ENCODE measurements at regions not wholly inside any gene's neighbourhood (a gene's known extent, or its start where the extent isn't known, plus 50 kb on each side); places are given as distances from the start of the nearest gene placed in this dataset.
"Not testable (repeated sequence)": the region's sequence is repeated elsewhere in the genome, so short reads cannot be mapped to it uniquely, and the experiment has no call there.

- no peak for DNase-seq (ENCODE audit: low read depth)
Measured at GRCh38 chr10:34907743-34908430, 92.8 kb upstream of the PARD3 start.

GRCh38 chr10:34906067-34906965 is 91.2 kb upstream of the PARD3 start:
- no peak for DNase-seq (ENCODE audit: low read depth)

- no peak for DNase-seq (ENCODE audit: low read depth)
Measured at GRCh38 chr10:34905200-34905927, 90.3 kb upstream of the PARD3 start.

- DNase-seq (ENCODE audit: low read depth), result no peak
Measured at GRCh38 chr10:34904191-34904590, 89.1 kb upstream of the PARD3 start.

GRCh38 chr10:34899161-34899560 is 84.1 kb upstream of the PARD3 start:
- DNase-seq (ENCODE audit: low read depth), result no peak

DNA sequence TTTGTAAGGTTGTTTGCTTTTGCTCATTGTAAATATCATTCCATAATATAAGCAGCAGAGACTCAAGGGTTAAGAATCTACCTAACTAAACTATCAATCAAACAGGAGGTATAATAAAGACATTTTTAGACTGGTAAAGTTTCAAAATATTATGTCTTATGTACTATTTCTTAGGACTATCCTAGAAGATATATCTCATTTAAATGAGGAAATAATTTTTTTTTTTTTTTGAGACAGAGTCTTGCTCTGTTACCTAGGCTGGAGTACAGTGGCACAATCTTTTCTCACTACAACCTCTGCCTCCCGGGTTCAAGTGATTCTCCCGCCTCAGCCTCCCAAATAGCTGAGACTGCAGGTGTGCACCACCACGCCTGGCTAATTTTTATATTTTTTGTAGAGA is 80.9 kb upstream of the PARD3 start:
- DNase-seq (ENCODE audit: low read depth), result no peak

DNA sequence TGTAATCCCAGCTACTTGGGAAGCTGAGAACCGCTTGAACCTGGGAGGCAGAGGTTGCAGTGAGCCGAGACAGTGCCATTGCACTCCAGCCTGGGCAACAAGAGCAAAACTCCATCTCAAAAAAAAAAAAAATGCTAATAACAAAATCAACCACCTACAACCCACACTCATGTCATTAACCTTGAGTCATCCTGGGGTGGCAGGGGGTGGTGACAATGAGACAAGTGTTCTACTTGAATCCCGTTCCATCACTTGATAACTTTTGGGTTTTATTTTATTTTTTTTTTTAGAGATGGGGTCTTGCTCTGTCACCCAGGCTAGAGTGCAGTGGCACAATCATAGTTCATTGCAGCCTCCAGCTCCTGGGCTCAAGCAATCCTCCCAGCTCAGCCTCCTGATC is 80.0 kb upstream of the PARD3 start:
- not testable (repeated sequence) for DNase-seq (ENCODE audit: low read depth)

- not testable (repeated sequence) for DNase-seq (ENCODE audit: low read depth)
Measured at GRCh38 chr10:34892521-34892920, 77.4 kb upstream of the PARD3 start.

- no peak for DNase-seq (ENCODE audit: low read depth)
Measured at GRCh38 chr10:34890939-34891338, 75.8 kb upstream of the PARD3 start.

- DNase-seq (ENCODE audit: low read depth), result no peak
Measured at GRCh38 chr10:34889004-34889869, 74.1 kb upstream of the PARD3 start.

GRCh38 chr10:34886906-34887642 is 72.0 kb upstream of the PARD3 start:
- no peak for DNase-seq (ENCODE audit: low read depth)

GRCh38 chr10:34885898-34886297 is 70.8 kb upstream of the PARD3 start:
- DNase-seq (ENCODE audit: low read depth), result no peak

- DNase-seq (ENCODE audit: low read depth), result no peak
Measured at GRCh38 chr10:34885011-34885410, 69.9 kb upstream of the PARD3 start.

GRCh38 chr10:34884272-34884952 is 69.3 kb upstream of the PARD3 start:
- no peak for DNase-seq (ENCODE audit: low read depth)

- DNase-seq (ENCODE audit: low read depth), result no peak
Measured at GRCh38 chr10:34880817-34881216, 65.7 kb upstream of the PARD3 start.

DNA sequence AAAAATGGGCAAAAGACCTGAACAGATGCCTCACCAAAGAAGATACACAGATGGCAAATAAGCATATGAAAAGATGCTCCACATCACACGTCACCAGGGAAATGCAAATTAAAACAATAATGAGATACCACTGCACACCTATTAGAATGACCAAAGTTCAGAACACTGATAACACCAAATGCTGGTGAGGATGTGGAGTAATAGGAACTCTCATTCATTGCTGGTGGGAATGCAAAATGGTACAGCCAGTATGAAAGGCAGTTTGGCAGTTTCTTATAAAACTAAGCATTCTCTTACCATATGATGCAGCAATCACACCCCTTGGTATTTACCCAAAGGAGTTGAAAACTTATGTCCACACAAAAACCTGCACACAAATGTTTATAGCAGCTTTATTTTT is 63.6 kb upstream of the PARD3 start:
- not testable (repeated sequence) for DNase-seq (ENCODE audit: low read depth)

DNA sequence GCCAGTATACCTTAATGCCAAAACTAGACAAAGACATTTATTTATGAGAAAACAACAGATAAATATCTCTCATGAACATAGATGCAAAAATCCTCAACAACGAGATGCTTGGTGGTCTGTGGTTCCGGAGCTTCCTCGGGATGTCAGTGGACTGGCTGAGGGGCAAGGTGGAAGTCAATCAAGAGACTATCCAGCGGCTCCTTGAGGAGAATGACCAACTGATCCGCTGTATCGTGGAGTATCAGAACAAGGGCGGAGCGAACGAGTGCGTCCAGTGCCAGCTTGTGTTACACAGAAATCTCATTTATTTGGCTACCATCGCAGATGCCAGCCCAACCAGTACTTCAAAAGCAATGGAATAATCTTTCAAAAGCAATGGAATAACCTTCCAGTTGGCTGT is 60.0 kb upstream of the PARD3 start:
- no peak for DNase-seq (ENCODE audit: low read depth)

DNA sequence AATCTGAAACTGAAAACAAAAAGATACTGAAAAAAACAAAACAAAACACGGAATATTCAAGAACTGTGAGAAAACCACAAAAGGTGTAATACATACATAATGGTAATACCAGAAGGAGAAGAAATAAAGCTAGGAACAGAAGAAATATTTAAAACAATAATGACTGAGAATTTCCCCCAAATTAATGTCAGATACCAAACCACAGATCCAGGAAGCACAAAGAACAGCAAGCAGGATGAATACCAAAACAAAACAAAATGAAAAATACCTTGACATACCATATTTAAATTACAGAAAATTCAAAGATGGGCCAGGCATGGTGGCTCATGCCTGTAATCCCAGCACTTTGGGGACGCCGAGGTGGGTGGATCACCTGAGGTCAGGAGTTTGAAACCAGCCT is 57.7 kb upstream of the PARD3 start:
- no peak for DNase-seq (ENCODE audit: low read depth)

DNA sequence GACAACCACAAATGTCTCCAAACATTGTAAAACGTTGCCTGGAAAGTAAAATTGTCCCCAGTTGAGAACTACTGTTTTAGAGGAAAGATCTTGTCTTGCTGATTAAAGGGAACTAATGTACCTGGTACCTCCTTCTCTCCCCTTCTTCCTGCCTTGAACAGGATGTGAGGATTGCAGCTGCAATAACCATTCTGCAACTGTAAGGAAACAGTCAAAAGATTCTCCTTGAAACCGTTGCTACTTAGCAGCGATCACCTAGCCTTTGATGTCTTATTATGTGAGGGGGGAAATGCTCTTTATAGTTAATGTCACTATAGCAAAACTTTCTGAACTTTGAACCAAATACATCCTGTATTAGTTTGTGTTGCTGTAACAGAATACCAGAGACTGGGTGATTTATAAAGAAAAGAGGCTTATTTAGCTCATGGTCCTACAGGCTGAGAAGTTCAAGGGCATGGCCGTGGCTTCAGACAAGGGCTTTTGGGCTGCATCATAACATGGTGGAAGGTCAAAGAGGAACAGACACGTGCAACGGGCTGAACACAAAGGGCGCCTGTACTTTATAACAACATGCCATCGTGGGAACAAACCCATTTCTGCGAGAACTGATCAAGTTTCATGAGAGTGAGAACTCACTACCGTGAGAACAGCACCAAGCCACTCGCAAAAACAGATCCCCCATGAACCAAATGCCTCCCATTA is 54.2 kb upstream of the PARD3 start:
- no peak for DNase-seq (ENCODE audit: low read depth)

GRCh38 chr10:34868589-34868988 is 53.5 kb upstream of the PARD3 start:
- DNase-seq (ENCODE audit: low read depth), result no peak
